RCC 7860 (cell line): ENCODE measurements at regions not wholly inside any gene's neighbourhood (a gene's known extent, or its start where the extent isn't known, plus 50 kb on each side); places are given as distances from the start of the nearest gene placed in this dataset.

Experiments used
- DNase-seq: peaks from one replicate; pipeline ENCODE4 v3.0.0-alpha.2; 2015; ENCODE audit warnings: low spot score
- FAIRE-seq: peaks from 2 replicates; lab custom pipeline; 2012; peaks lifted over from hg19 to GRCh38; lab: Jason Lieb, UNC

GRCh38 chr3:13211605-13212210 is 138.5 kb upstream of the IQSEC1 start:
- DNase-seq (no peak), FAIRE-seq (no peak)

- DNase-seq, result no peak
- FAIRE-seq, result no peak
These were observed 137.2 kb upstream of the IQSEC1 start for GRCh38 chr3:13210221-13210975.

GRCh38 chr3:13209634-13209997 is 136.4 kb upstream of the IQSEC1 start:
- no peak for DNase-seq
- FAIRE-seq, result no peak

- FAIRE-seq (no peak), DNase-seq (no peak)
These were observed 135.7 kb upstream of the IQSEC1 start for GRCh38 chr3:13208706-13209633.

GRCh38 chr3:13207975-13208705 is 134.9 kb upstream of the IQSEC1 start:
- FAIRE-seq, result no peak
- no peak for DNase-seq

- no peak for DNase-seq
- FAIRE-seq, result no peak
These were observed 134.3 kb upstream of the IQSEC1 start for GRCh38 chr3:13207578-13207922.

GRCh38 chr3:13206799-13207577 is 133.8 kb upstream of the IQSEC1 start:
- no peak for FAIRE-seq
- DNase-seq, result no peak

- DNase-seq, result no peak
- FAIRE-seq, result no peak
These were observed 132.4 kb upstream of the IQSEC1 start for GRCh38 chr3:13205567-13206143.

GRCh38 chr3:13204177-13204581 is 130.9 kb upstream of the IQSEC1 start:
- DNase-seq (no peak), FAIRE-seq (no peak)

- DNase-seq (no peak), FAIRE-seq (no peak)
These were observed 130.4 kb upstream of the IQSEC1 start for GRCh38 chr3:13203398-13204176.

- FAIRE-seq, result no peak
- DNase-seq, result no peak
These were observed 129.6 kb upstream of the IQSEC1 start for GRCh38 chr3:13202744-13203397.

- FAIRE-seq (no peak), DNase-seq (no peak)
These were observed 128.6 kb upstream of the IQSEC1 start for GRCh38 chr3:13201851-13202250.

GRCh38 chr3:13200946-13201345 is 127.7 kb upstream of the IQSEC1 start:
- DNase-seq (no peak), FAIRE-seq (no peak)

- FAIRE-seq (no peak), DNase-seq (no peak)
These were observed 127.2 kb upstream of the IQSEC1 start for GRCh38 chr3:13200465-13200864.

- FAIRE-seq (no peak), DNase-seq (no peak)
These were observed 126.7 kb upstream of the IQSEC1 start for GRCh38 chr3:13199899-13200451.

GRCh38 chr3:13199006-13199776 is 126.0 kb upstream of the IQSEC1 start:
- DNase-seq (no peak), FAIRE-seq (no peak)

GRCh38 chr3:13198264-13198879 is 125.1 kb upstream of the IQSEC1 start:
- FAIRE-seq, result no peak

More at GRCh38 chr3:13198264-13198879, 125.1 kb upstream of the IQSEC1 start:
- no peak for DNase-seq
